RCC 7860 (cell line): ENCODE measurements at regions not wholly inside any gene's neighbourhood (a gene's known extent, or its start where the extent isn't known, plus 50 kb on each side); places are given as distances from the start of the nearest gene placed in this dataset.
"Not testable (repeated sequence)": the region's sequence is repeated elsewhere in the genome, so short reads cannot be mapped to it uniquely, and the experiment has no call there.

Experiments used
- DNase-seq: peaks from one replicate; pipeline ENCODE4 v3.0.0-alpha.2; 2015; ENCODE audit warnings: low spot score
- FAIRE-seq: peaks from 2 replicates; lab custom pipeline; 2012; peaks lifted over from hg19 to GRCh38; lab: Jason Lieb, UNC

DNA sequence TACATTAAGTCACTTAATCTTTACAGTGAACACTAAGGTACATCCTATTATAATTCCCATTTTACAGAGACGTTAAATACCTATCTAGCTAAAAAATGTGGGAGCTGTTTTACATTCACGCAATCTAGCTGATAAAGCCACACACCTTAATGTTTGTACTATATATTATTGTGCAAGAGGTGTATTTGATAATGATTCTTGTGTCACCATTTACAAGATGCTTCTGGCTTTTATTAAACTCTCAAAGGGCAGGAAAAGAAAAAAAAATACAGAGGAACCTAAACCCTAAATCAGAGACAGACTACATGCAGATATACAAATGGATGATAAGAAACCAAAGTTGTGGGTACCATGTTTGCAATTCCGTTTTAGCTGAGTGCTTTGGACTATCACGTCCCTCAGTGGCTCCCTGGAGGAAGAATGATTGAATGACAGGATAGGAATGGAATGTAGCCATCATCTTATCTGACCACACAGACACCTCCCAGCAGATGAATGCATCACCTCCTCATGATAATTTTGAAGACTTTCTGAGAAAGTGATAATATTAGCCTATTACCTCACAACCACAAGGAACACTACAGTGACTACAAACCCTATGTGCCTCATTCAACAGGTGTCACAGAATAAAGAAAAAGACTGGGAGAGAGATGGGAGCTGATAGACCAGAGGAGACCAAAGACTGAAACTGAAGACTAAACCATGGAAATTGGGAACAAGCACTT lies 230.5 kb upstream of the SERP2 start:
- peak; percentile 97 for FAIRE-seq

DNA sequence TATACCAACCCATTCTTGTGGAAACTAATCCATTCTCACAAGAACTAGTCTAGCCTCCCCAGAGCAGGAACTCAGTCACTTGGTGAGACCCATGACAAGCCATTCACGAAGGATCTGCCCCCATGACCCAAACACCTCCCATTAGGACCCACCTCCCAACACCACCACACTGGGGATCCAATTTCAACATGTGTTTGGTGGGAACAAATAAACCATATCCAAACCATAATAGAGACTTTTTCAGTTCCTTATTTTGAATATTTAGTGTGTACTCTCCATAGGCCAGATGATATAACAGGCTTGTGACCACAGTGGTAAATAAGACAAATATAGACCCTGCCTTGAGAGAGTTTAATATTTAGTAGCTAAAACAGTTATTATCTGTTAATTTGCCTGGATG lies 227.5 kb upstream of the SERP2 start:
- DNase-seq (no peak), FAIRE-seq (no peak)

More for the DNA sequence above, 230.5 kb upstream of the SERP2 start:
- peak; percentile 93 for DNase-seq

DNA sequence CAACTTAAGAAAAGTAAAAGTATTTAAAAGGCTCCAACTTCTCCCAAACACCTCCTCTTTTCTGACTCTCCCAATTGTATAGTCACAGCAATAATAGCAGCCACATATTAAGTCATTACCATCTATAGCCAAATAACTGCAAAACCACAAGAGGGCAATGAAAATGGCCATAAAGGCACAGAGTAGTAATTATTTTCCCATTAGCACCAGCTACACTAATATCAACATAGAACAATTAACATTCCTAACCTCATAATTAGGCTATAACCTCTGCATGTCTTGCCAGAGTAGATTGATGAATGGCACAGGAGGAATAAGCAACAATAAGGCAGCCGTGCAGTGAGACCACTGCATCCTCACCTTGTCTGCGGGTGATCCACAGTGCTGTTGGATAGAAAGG lies 226.4 kb upstream of the SERP2 start:
- no peak for DNase-seq
- FAIRE-seq = no peak

DNA sequence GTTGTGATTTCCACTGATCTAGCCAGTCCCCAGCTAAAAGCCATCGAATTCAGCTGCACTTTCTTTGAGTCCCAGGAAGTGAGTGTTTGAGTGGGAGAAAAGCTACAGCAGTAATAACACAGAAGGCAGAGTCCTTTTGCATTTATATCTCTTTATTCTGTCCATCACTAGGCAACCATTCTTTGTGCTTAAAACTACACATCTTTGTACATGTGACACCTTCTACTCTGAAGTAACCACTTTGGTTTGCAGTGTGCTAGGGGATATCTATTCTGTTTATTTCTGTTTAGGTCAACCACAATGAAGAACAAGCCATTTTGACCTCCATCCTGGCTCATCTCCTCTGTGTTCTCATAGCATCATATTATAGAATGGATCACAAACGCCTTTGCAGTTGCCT lies 226.0 kb upstream of the SERP2 start:
- FAIRE-seq (no peak), DNase-seq (no peak)

DNA sequence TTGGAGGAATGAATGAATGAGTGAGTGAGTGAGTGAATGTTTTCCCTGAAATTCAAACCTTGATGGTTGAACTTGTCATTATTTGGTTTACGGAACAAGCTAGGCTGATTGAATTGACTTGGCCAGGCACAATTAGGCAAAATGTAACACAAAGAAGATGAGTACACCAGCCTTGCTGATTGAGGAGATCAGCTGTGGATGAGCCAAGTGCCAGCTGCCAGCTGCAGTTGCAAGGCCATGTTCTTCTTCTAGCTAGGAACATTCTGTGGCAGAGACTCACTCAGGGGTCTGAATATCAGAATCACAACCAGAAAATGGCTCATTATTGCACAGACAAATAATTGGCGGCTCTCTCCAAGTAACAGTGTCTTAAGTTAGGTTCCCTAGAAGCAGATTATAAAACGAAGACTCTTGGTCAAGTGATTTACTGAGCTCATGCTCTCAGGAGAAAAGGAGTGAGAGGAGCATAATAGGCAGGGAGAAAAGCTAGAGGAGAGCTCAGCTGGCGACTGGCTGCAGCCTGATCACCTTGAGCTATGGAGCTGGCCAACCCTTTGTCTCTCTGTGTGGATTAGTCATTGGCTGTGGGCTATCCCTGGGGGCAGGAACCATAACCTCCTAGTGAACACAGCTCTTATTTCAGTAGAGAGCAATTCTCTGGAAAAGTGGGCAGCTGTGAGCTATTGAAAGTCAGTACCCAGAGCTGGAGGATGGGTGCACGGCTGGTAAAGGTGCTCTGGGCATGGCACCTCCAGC lies 225.3 kb upstream of the SERP2 start:
- FAIRE-seq (no peak), DNase-seq (no peak)

DNA sequence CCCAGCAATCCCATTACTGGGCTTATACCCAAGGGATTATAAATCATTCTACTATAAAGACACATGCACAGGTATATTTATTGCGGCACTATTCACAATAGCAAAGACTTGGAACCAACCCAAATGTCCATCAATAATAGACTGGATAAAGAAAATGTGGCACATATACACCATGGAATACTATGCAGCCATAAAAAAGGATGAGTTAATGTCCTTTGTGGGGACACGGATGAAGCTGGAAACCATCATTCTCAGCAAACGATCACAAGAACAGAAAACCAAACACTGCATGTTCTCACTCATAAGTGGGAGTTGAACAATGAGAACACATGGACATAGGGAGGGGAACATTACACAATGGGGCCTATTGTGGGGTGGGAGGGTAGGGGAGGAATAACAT lies 224.4 kb upstream of the SERP2 start:
- not testable (repeated sequence) for FAIRE-seq, DNase-seq

DNA sequence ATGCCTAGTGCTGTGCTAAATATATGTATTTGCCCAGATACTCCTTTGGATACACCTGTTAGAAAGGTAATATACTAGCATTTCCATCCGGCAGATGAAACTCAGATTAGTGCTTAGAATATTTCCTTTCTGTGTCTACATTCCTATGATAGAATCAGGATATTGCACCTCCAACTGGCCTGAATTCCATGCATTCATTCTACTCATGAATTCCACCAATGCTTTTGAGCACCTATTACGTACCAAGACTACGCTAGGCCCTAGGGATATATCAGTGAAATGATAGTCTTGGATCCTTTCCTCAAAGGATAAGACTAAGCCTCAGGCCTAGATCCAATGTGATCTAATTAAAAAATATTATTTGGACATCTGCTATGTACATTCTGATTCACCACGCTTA lies 223.8 kb upstream of the SERP2 start:
- FAIRE-seq (no peak), DNase-seq (no peak)

DNA sequence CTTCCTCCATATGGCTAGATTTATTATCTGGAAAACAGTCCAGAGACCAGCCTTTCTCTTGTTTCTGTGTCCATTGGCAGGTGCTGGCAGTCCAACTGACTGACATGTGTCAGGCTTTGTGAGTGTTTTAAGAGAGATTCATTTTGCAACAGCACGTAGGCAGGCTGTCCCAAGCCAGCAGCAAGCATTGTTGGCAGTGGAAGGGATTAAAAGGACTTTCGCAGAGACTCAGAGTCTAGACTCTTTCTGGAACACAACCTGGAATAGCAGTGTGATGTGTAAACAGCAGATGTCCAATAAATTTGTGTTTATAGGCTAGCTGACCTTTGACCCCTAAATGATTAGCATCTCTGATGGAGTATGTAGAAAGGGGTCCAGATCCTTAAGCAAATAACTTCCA lies 222.2 kb upstream of the SERP2 start:
- FAIRE-seq (no peak), DNase-seq (no peak)

DNA sequence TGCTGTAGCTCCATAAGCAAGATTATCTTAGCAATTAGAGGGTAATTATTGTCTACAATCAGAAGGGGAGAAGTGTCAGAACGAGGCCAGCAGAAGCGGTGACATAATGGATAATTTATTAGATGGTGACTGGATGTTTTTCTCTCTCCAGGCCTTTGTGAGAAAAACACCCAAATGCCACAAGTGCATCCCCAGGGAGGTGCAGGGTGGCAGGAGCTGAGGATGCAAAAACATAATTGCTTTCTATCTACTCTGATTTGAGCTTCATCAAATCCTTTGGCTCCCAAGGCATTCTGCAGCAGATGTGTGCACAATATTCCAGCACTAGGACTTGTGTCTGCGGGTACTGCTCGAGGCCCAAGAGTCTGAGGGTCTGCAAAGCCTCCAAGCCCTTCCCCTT lies 220.1 kb upstream of the SERP2 start:
- DNase-seq = no peak
- FAIRE-seq = no peak

DNA sequence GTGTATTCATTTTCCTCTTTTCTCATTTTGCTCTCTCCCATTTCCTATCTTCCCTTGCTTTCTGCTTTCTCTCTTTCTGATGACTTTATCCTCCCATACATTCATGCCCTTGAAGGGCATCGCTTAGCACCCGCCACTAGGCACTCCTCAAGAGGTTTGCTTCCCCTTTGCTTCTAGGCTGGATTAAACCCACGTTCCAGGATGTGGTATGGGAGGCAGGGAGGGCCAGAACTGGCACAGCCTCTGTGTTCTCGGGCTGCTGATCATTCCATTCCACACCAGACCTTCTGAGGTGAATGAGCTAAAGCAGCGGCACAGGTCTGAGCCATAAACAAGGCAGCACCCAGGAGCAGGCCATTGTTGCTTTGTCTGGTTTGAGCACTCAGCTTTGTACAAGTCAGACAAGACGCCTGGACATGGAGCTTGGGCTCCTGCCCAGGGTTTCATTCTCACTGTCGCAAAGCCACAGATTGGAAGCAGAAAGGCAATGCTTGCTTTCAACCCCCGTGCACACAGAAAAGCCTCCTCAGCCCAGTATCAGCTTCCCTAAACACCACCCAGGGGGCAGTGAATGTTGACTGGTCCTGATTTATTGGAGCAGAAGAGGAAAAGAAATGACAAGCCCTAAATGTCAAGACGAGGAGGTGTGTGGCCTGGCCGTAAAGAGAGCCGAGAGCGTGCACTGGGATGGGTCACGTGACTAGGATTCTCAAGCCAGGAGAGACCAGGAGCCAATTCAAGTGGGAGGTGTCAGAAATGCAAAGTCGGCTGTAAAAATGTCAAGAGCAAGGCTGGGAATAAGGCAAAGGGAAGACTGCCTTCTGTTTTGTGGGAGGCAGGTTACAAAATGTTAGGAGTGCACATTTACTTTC lies 218.0 kb upstream of the SERP2 start:
- DNase-seq (no peak), FAIRE-seq (no peak)

DNA sequence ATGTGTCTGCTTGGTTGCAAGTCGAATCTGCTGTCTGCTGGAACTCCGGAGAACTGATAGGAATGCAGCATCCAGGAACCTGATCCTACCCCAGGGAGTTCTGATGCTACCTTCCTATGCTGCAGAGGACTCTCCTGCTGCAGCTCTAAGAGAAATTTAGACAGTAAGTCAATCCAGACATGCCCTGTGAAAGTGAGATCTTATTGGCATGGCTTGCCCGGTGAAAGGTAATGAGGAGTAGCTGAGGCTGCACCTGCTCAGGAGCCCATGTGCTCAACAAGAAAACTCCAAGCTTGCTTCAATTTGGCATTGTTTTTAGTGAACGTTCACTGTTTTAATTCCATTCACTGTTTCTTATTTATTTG lies 217.3 kb upstream of the SERP2 start:
- FAIRE-seq (no peak), DNase-seq (no peak)

DNA sequence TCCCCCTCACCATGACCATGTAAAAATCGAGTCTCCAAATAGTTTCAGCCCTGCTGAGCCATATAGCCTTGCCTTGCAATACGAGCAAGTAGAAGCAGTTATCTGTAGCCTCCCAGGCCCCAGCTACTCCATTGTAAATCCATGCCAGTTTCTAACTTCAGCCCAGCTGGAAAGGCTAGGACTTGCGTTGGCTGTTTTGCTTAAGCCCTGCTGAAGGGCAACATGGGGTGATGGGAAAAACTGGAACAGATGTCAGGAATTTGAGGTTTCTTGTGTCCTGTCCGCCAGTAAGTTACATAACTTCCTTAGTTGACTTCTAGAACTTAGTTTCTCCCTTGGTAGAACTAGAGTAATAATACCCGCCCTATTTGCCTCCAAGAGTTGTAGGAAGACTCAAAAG lies 216.0 kb upstream of the SERP2 start:
- FAIRE-seq (no peak), DNase-seq (no peak)

DNA sequence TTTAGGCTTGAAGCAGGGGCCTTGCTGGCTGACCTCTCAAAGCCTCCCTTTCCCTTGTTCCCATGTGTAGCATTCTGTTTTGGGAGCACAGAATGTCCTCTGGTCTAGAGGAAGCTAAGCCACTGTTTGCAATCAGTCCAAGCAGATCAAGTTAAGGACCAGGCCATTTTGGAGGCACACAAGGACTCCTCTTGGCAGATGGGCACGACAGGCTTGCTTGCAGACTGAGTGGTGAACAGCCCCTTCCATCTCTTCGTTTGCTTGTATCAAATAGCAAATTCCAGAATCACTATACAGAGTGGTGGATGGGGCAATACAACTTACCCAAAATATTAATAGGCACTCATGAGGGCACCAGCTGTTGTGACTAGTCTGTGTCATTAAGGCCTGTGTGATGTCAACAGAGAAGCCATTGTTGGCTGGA lies 215.5 kb upstream of the SERP2 start:
- FAIRE-seq = no peak
- DNase-seq = no peak

DNA sequence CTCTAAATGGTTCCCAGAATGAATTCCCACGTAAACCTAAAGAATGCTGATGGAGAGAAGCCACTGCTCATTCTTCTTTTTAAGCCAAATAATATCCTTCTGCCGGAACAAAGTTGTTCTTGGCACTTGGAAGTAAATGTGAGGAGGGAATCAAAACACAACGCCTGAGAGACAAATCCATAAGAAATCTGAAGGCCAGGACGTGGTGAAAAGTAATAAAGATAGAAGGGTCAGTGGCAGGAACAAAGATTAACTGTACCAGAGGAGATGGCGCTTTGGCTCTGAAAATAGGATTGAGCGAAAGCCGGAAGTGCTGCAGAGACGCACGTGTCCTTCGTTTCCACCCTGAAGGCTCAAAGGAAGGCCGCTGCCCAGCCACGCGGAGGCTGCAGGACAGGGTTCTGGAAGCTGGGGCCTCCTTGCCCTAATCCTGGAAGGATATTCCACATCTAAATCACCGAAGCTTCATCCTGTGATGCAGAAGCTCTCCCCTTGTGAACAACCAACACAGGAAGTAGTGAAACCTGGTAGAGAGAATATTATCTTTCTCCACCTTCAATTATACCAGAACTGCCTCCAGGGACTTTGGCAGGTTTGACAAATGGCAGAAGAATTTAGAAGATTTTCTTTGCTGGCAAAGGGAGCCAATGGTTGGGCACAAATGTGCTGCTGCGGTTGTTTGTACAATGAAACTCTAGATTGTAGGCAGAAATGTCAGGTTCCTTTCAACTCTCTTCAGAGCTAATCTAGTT lies 214.6 kb upstream of the SERP2 start:
- FAIRE-seq = no peak
- DNase-seq = no peak

DNA sequence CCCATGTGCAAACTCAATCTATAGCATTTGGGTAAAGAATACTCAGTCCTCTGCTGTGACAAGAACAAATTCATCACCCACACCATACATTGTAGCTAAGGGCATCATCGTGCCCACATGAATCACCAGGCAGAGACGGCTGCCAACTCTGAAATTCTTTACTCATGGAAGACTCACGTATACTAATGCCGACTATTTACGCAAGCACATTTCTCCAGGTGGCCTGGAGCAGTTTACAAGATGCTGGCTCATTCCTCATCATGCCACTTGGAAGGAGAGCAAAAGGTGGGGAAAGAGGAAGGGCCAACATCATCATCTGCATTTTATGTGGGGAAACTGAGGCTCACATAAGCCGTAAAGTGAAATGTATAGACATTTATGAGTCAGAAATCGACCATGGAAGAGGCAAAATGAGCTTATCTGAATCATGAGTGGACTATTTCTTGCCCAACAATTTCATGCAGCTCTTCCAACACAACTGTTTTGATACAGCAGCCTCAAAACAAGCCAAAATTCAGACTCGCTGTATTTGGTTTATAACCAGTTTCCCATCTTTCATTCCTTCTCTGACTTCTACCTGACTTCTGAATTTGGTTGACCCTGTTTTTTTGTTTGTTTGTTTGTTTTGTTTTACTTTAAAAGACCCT lies 213.9 kb upstream of the SERP2 start:
- FAIRE-seq (no peak), DNase-seq (peak; percentile 21)

DNA sequence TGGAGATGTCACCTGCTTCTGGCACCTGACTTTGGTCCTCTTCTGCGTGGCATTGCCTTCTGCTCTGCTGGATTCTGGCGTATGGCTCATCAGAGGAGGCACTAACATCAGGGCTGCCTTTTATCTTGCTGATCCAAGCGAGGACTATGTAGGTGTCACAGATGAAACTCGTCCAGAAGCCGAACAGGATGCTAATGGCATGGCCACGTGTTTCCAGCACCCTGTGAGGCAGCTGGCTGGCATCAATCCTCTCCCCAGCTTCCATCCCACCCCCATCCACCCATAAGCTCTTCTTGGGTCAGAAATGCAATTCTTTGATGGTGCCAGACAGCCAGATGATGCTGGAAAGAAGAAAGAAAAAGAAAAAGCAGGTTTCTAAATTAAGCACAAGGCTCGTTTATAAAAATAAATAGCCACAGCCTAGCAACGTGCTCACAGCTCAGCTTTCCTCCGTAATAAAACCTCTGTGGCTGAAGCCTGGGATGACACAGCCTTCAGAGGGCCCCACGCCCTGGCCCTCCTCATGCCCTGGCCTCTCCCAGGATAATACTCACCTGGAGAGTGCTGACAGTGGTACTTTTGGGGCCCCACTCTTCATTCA lies 212.9 kb upstream of the SERP2 start:
- DNase-seq (no peak), FAIRE-seq (no peak)

DNA sequence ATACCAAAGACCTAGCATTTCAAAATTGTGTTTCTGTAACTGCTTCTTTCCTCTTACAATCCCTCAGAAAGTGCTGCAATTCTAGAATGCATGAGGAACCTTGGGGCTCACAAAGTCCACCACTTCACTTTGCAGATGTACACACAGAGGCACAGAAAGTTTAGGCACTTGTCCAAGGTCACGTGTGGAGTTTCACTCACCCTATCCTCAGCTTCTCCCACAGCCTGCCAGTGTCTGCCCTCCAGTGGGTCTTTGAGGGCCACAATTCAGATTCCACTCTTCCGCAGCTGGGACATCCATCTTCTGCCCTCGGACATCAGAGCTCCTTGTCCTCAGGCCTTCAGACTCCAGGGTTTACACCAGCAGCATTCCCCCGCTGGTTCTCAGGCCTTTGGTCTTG lies 210.5 kb upstream of the SERP2 start:
- no peak for FAIRE-seq
- no peak for DNase-seq

DNA sequence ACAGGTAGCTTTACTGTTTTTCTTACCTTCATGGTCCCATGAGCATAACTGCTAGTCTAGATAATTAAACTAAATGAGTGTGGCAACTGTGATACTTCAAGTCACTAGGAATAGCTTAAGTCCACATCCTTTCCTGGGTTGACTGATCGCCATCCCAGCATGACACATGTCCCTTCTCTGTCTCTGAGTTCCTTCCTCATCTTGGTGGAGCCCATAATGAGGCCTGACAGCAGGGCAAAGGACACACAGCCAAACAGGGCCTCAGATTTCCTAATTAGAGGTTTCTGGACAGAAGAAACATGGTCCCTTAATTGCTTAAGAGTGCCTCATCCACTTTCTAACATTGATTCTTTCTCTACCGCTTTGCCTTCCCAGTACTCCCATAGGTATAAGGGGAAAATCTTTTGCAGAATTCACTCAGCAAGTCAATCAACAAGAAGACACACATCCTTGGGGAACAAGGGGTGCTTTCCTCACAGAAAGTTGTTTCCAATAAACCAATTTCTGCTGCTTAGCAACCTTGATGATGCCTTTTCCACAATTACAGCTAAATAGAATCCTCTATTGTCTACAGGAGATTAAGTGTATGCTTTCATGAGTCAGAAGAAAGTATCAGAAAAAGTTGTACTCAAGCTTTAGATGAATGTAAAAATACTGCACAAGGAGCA lies 208.3 kb upstream of the SERP2 start:
- FAIRE-seq (no peak), DNase-seq (no peak)

DNA sequence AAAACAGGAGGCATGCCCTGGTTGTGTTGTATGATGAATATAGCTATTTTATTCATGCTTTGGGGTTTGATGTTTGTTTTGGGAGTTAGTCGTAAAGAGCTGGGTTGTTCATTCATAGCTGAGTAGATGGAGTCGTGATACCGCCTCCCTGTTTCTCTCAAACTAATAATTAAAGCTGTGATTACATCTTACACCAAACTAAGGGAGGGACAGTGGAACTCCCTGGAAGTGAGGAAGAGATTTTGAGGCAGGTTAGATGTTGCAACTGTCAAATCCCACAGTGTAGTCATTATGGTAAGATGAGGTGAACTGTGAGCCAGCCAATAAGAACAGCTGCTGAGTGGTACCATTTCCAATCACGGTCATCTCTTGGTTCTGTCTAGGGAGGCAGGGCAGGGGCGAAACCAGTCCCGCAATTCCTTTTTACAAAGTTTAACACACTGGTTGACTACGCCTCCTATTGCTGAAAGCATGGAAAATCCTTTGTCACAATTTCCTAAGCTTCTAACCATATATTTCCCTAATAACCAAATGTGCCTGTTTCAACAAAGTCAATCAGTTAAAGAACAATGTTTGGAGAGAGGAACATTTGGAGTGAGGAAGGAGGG lies 207.6 kb upstream of the SERP2 start:
- FAIRE-seq (no peak), DNase-seq (no peak)
